HepG2 (cell line): ENCODE measurements at regions not wholly inside any gene's neighbourhood (a gene's known extent, or its start where the extent isn't known, plus 50 kb on each side); places are given as distances from the start of the nearest gene placed in this dataset.

Experiments used
- AGO1 ChIP-seq: fragments of 200-400 bp; formaldehyde crosslinking; IDR thresholded peaks from 2 replicates; pipeline ENCODE4 v1.6.1; 2017; ENCODE audit warnings: mild to moderate bottlenecking, low read depth, low read length, moderate library complexity; ENCODE audit not compliant: poor library complexity, severe bottlenecking
- AKAP8 ChIP-seq: sonication (generic); formaldehyde crosslinking; IDR thresholded peaks from 2 replicates; pipeline ENCODE4 v1.5.1; 2020; ENCODE audit warnings: mild to moderate bottlenecking, missing genetic modification reagents
- DNMT1 ChIP-seq: sonication (generic); formaldehyde crosslinking; IDR thresholded peaks from 2 replicates; pipeline ENCODE4 v1.5.1; 2020; ENCODE audit warnings: mild to moderate bottlenecking, missing genetic modification reagents
- HHEX ChIP-seq: IDR thresholded peaks from 2 replicates; pipeline ENCODE4 v1.6.1; 2016; ENCODE audit warnings: control low read depth
- JARID2 ChIP-seq: sonication (generic); formaldehyde crosslinking; IDR thresholded peaks from 2 replicates; pipeline ENCODE4 v1.8.1; 2023; ENCODE audit warnings: missing genetic modification reagents, inconsistent platforms; ENCODE audit not compliant: insufficient replicate concordance
- NFKBIZ ChIP-seq: IDR thresholded peaks from 2 replicates; pipeline ENCODE4 v1.6.1; 2018; ENCODE audit warnings: missing genetic modification reagents, missing compliant biosample characterization
- PCBP1 ChIP-seq: fragments of 200-400 bp; formaldehyde crosslinking; IDR thresholded peaks from 2 replicates; pipeline ENCODE4 v1.6.1; 2017; ENCODE audit warnings: mild to moderate bottlenecking, low read depth, low read length, borderline replicate concordance
- POLR2AphosphoS5 ChIP-seq: IDR thresholded peaks from 2 replicates; pipeline ENCODE4 v1.6.1; 2012; ENCODE audit warnings: low read depth, low read length
- RBM39 ChIP-seq: fragments of 200-400 bp; formaldehyde crosslinking; IDR thresholded peaks from one replicate; pipeline ENCODE4 v1.6.1; 2018; ENCODE audit warnings: antibody characterized with exemption, mild to moderate bottlenecking, low read depth, low read length; ENCODE audit not compliant: poor library complexity, severe bottlenecking
- RELA ChIP-seq: sonication (generic); formaldehyde crosslinking; IDR thresholded peaks from 2 replicates; pipeline ENCODE4 v1.4.0; 2020; ENCODE audit warnings: missing genetic modification reagents
- SAP130 ChIP-seq: IDR thresholded peaks from 2 replicates; pipeline ENCODE4 v1.6.1; 2016; ENCODE audit warnings: low read depth
- TEAD2 ChIP-seq: sonication (generic); formaldehyde crosslinking; IDR thresholded peaks from 2 replicates; pipeline ENCODE4 v1.9.0; 2021; ENCODE audit warnings: missing genetic modification reagents
- XRCC5 ChIP-seq: fragments of 200-400 bp; formaldehyde crosslinking; optimal IDR thresholded peaks from 2 replicates; pipeline ENCODE3; 2017; ENCODE audit warnings: mild to moderate bottlenecking, low read length
- ZFP41 ChIP-seq: sonication (generic); formaldehyde crosslinking; IDR thresholded peaks from 2 replicates; pipeline ENCODE4 v1.4.0; 2020; ENCODE audit warnings: mild to moderate bottlenecking, missing genetic modification reagents, borderline replicate concordance
- ZNF124 ChIP-seq: sonication (generic); formaldehyde crosslinking; IDR thresholded peaks from 2 replicates; pipeline ENCODE4 v1.4.0; 2020; ENCODE audit warnings: missing genetic modification reagents
- ZNF383 ChIP-seq: sonication (generic); formaldehyde crosslinking; IDR thresholded peaks from 2 replicates; pipeline ENCODE4 v1.4.0; 2020; ENCODE audit warnings: missing genetic modification reagents, mild to moderate bottlenecking, borderline replicate concordance
- ZNF564 ChIP-seq: sonication (generic); formaldehyde crosslinking; IDR thresholded peaks from 2 replicates; pipeline ENCODE4 v1.8.1; 2023; ENCODE audit warnings: mild to moderate bottlenecking, missing genetic modification reagents
- ZNF674 ChIP-seq: sonication (generic); formaldehyde crosslinking; IDR thresholded peaks from 2 replicates; pipeline ENCODE4 v1.5.0; 2020; ENCODE audit warnings: low read depth, mild to moderate bottlenecking, missing genetic modification reagents
- ZNF768 ChIP-seq: sonication (generic); formaldehyde crosslinking; IDR thresholded peaks from 2 replicates; pipeline ENCODE4 v1.4.0; 2020; ENCODE audit warnings: missing genetic modification reagents
- TF ChIP-seq, protein P1 (sequence below): sonication (generic); formaldehyde crosslinking; conservative IDR thresholded peaks from 2 replicates; pipeline ENCODE4 v1.5.0; 2020; ENCODE audit warnings: missing genetic modification reagents
- TF ChIP-seq, protein P2 (sequence below): sonication (generic); formaldehyde crosslinking; IDR thresholded peaks from 2 replicates; pipeline ENCODE4 v1.4.0; 2020; ENCODE audit warnings: mild to moderate bottlenecking, missing genetic modification reagents
- TF ChIP-seq, protein P3 (sequence below): sonication (generic); formaldehyde crosslinking; conservative IDR thresholded peaks from 2 replicates; pipeline ENCODE4 v1.8.0; 2022; ENCODE audit warnings: mild to moderate bottlenecking, moderate library complexity, missing genetic modification reagents
- TF ChIP-seq, protein P4 (sequence below): sonication (generic); formaldehyde crosslinking; IDR thresholded peaks from 2 replicates; pipeline ENCODE4 v1.4.0; 2020; ENCODE audit warnings: missing genetic modification reagents
- TF ChIP-seq, protein P5 (sequence below): sonication (generic); formaldehyde crosslinking; IDR thresholded peaks from 2 replicates; pipeline ENCODE4 v1.8.1; 2022; ENCODE audit warnings: mild to moderate bottlenecking, missing genetic modification reagents
- TF ChIP-seq, protein P6 (sequence below): sonication (generic); formaldehyde crosslinking; IDR thresholded peaks from 2 replicates; pipeline ENCODE4 v1.8.0; 2022; ENCODE audit warnings: mild to moderate bottlenecking, missing genetic modification reagents, moderate library complexity

DNA sequence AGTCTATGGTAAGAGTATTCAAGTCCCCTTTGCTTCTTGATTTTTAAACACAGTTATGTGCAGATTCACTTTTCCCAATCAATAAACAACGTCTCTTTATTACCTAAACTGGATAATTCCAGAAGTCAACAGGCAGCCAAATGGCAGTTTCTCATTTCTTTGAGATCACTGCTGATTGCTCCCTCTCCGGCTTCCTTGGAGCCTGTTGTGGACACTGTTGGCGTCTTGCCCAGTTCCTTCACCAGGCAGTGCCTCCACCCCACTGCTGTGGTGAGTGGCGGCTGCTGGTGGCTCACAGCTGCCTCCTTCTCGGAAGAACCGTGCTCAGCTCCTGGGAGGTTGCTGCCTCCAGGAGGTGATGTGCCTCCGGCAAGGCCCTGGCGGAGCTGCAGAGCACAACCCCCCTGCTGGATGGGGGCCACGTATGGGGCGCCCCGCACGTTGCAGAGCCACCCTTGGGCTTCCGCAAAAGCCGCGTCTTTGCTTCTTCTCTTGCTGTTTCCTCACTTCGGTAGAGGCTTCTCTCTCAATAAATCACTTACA is 105.1 kb upstream of the CNKSR3 start (continued):
- no peak for TF ChIP-seq JARID2 (CRISPR knock-in tag)
- TF ChIP-seq, protein P1, sequence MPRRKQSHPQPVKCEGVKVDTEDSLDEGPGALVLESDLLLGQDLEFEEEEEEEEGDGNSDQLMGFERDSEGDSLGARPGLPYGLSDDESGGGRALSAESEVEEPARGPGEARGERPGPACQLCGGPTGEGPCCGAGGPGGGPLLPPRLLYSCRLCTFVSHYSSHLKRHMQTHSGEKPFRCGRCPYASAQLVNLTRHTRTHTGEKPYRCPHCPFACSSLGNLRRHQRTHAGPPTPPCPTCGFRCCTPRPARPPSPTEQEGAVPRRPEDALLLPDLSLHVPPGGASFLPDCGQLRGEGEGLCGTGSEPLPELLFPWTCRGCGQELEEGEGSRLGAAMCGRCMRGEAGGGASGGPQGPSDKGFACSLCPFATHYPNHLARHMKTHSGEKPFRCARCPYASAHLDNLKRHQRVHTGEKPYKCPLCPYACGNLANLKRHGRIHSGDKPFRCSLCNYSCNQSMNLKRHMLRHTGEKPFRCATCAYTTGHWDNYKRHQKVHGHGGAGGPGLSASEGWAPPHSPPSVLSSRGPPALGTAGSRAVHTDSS (CRISPR knock-in tag), result no peak
- TF ChIP-seq RBM39, result no peak
- TF ChIP-seq XRCC5, result peak; percentile 32
- TF ChIP-seq, protein P2, sequence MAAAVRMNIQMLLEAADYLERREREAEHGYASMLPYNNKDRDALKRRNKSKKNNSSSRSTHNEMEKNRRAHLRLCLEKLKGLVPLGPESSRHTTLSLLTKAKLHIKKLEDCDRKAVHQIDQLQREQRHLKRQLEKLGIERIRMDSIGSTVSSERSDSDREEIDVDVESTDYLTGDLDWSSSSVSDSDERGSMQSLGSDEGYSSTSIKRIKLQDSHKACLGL (CRISPR knock-in tag), result no peak
- TF ChIP-seq ZNF564 (CRISPR knock-in tag), result no peak
- TF ChIP-seq ZNF383 (CRISPR knock-in tag), result no peak
- TF ChIP-seq ZNF768 (CRISPR knock-in tag), result peak; percentile 46; the same call in 1 of the 2 replicates
- TF ChIP-seq ZFP41 (CRISPR knock-in tag), result no peak
- TF ChIP-seq AGO1, result peak; percentile 31
- TF ChIP-seq PCBP1, result no peak
- TF ChIP-seq, protein P3, sequence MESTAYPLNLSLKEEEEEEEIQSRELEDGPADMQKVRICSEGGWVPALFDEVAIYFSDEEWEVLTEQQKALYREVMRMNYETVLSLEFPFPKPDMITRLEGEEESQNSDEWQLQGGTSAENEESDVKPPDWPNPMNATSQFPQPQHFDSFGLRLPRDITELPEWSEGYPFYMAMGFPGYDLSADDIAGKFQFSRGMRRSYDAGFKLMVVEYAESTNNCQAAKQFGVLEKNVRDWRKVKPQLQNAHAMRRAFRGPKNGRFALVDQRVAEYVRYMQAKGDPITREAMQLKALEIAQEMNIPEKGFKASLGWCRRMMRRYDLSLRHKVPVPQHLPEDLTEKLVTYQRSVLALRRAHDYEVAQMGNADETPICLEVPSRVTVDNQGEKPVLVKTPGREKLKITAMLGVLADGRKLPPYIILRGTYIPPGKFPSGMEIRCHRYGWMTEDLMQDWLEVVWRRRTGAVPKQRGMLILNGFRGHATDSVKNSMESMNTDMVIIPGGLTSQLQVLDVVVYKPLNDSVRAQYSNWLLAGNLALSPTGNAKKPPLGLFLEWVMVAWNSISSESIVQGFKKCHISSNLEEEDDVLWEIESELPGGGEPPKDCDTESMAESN (CRISPR knock-in tag), result 0 out of 2 replicates have a peak, but pooled peaks have one; percentile 38
- no peak for TF ChIP-seq TEAD2 (CRISPR knock-in tag)
- TF ChIP-seq, protein P4, sequence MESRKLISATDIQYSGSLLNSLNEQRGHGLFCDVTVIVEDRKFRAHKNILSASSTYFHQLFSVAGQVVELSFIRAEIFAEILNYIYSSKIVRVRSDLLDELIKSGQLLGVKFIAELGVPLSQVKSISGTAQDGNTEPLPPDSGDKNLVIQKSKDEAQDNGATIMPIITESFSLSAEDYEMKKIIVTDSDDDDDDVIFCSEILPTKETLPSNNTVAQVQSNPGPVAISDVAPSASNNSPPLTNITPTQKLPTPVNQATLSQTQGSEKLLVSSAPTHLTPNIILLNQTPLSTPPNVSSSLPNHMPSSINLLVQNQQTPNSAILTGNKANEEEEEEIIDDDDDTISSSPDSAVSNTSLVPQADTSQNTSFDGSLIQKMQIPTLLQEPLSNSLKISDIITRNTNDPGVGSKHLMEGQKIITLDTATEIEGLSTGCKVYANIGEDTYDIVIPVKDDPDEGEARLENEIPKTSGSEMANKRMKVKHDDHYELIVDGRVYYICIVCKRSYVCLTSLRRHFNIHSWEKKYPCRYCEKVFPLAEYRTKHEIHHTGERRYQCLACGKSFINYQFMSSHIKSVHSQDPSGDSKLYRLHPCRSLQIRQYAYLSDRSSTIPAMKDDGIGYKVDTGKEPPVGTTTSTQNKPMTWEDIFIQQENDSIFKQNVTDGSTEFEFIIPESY (CRISPR knock-in tag), result peak; percentile 50; the same call in 1 of the 2 replicates
- TF ChIP-seq DNMT1, result no peak
- no peak for TF ChIP-seq RELA (CRISPR knock-in tag)
- no peak for TF ChIP-seq NFKBIZ (CRISPR knock-in tag)
- TF ChIP-seq POLR2AphosphoS5, result no peak
- no peak for TF ChIP-seq AKAP8
- TF ChIP-seq, protein P5, sequence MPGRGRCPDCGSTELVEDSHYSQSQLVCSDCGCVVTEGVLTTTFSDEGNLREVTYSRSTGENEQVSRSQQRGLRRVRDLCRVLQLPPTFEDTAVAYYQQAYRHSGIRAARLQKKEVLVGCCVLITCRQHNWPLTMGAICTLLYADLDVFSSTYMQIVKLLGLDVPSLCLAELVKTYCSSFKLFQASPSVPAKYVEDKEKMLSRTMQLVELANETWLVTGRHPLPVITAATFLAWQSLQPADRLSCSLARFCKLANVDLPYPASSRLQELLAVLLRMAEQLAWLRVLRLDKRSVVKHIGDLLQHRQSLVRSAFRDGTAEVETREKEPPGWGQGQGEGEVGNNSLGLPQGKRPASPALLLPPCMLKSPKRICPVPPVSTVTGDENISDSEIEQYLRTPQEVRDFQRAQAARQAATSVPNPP (CRISPR knock-in tag), result no peak
- TF ChIP-seq, protein P6, sequence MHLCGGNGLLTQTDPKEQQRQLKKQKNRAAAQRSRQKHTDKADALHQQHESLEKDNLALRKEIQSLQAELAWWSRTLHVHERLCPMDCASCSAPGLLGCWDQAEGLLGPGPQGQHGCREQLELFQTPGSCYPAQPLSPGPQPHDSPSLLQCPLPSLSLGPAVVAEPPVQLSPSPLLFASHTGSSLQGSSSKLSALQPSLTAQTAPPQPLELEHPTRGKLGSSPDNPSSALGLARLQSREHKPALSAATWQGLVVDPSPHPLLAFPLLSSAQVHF, result no peak
- TF ChIP-seq ZNF124 (CRISPR knock-in tag), result no peak
- no peak for TF ChIP-seq SAP130 (CRISPR knock-in tag)
- TF ChIP-seq ZNF674, result no peak
- TF ChIP-seq HHEX, result no peak
